ENCODE measurements at regions not wholly inside any gene's neighbourhood (a gene's known extent, or its start where the extent isn't known, plus 50 kb on each side); places are given as distances from the start of the nearest gene placed in this dataset.

DNA sequence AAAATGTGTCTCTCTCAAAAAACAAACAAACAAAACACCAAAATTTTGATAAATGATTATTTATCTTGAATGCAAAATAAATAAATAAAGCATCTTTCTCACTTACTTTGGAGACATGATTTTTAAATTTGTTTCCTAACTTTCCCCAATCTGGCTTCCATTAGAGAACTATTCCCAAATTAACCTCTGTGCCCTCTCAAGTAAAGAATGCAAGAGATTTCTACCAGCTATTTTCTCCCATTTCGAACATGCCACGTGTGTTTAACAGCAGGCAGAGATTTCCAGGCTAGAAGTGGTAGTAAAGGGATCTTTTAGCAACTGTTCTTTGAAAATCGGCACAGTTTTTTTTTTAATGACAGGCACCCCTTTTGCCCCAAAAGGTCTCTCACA, 269.1 kb downstream of the SHQ1 start:
- TF ChIP-seq, protein P1, sequence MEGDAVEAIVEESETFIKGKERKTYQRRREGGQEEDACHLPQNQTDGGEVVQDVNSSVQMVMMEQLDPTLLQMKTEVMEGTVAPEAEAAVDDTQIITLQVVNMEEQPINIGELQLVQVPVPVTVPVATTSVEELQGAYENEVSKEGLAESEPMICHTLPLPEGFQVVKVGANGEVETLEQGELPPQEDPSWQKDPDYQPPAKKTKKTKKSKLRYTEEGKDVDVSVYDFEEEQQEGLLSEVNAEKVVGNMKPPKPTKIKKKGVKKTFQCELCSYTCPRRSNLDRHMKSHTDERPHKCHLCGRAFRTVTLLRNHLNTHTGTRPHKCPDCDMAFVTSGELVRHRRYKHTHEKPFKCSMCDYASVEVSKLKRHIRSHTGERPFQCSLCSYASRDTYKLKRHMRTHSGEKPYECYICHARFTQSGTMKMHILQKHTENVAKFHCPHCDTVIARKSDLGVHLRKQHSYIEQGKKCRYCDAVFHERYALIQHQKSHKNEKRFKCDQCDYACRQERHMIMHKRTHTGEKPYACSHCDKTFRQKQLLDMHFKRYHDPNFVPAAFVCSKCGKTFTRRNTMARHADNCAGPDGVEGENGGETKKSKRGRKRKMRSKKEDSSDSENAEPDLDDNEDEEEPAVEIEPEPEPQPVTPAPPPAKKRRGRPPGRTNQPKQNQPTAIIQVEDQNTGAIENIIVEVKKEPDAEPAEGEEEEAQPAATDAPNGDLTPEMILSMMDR (IDR thresholded peaks at IDR 0.05): no peak
- TF ChIP-seq POLR2AphosphoS5 (IDR thresholded peaks at IDR 0.05; ENCODE audit: insufficient read depth in 1 of 2, low read depth in 1 of 2) (no peak), POLR2A (IDR thresholded peaks at IDR 0.05) (no peak)

Data from vagina (tissue), 2 donors.